GM06990 (cell line): ENCODE measurements at regions not wholly inside any gene's neighbourhood (a gene's known extent, or its start where the extent isn't known, plus 50 kb on each side); places are given as distances from the start of the nearest gene placed in this dataset.
"Not testable (repeated sequence)": the region's sequence is repeated elsewhere in the genome, so short reads cannot be mapped to it uniquely, and the experiment has no call there.

Experiments used
- DNase-seq: peaks from one replicate; pipeline ENCODE4 v3.0.0-alpha.2; 2011; ENCODE audit not compliant: insufficient read length; ENCODE audit errors: extremely low read depth
- H3K27me3 ChIP-seq: replicated peaks from 2 replicates; pipeline ENCODE4 v1.6.0; 2011; ENCODE audit warnings: low read length; ENCODE audit not compliant: control insufficient read depth, insufficient read depth
- H3K36me3 ChIP-seq: 2 replicates; pipeline ENCODE4 v1.5.1; 2011; ENCODE audit warnings: low read length; ENCODE audit not compliant: control insufficient read depth, insufficient read depth
- H3K4me3 ChIP-seq: replicated peaks from 2 replicates; pipeline ENCODE4 v1.5.1; 2011; ENCODE audit warnings: low read depth, mild to moderate bottlenecking, control low read depth, low read length

- H3K4me3 ChIP-seq, H3K27me3 ChIP-seq, H3K36me3 ChIP-seq, DNase-seq: not testable (repeated sequence)
These were observed 53.6 kb upstream of the PDPR start for GRCh38 chr16:70060521-70061027.

GRCh38 chr16:70061671-70062218 is 52.4 kb upstream of the PDPR start:
- not testable (repeated sequence) for DNase-seq, H3K4me3 ChIP-seq, H3K36me3 ChIP-seq

DNA sequence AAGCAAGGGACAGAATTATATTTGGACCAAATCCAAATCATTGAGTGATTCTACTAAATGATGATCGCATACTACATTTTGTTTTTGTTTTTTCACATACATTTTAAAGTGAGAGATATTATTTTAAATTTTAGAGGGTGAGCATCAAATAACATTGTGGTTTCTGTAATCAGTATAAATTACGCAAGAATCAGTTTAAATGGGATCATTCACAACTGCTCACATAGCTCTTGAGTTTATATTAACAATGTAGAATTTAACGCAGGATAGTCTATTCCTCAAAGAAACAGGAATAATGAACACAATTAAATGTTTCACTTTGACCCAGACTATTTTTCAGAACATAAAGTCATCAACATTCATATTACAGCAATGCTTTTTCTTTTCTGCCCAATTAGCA is 51.2 kb upstream of the PDPR start:
- H3K27me3 ChIP-seq, H3K4me3 ChIP-seq, H3K36me3 ChIP-seq, DNase-seq: not testable (repeated sequence)

More at GRCh38 chr16:70061671-70062218, 52.4 kb upstream of the PDPR start:
- not testable (repeated sequence) for H3K27me3 ChIP-seq
